Fibroblast of skin of left biceps (primary cell): ENCODE measurements at regions not wholly inside any gene's neighbourhood (a gene's known extent, or its start where the extent isn't known, plus 50 kb on each side); places are given as distances from the start of the nearest gene placed in this dataset.
"Not testable (repeated sequence)": the region's sequence is repeated elsewhere in the genome, so short reads cannot be mapped to it uniquely, and the experiment has no call there.

Experiments used
- DNase-seq, 2 experiments: peaks; one replicate each; pipeline ENCODE4 v3.0.0-alpha.2; 2013; ENCODE audit warnings: low read depth in 2 of 2

GRCh38 chr18:42473611-42474010 is 518.6 kb downstream of the PIK3C3 start:
- DNase-seq: no peak

- DNase-seq: no peak
These were observed 519.5 kb downstream of the PIK3C3 start for GRCh38 chr18:42474577-42474976.

GRCh38 chr18:42475157-42475556 is 520.1 kb downstream of the PIK3C3 start:
- DNase-seq: no peak

GRCh38 chr18:42477267-42477666 is 522.2 kb downstream of the PIK3C3 start:
- DNase-seq: no peak

GRCh38 chr18:42480441-42480840 is 525.4 kb downstream of the PIK3C3 start:
- no peak for DNase-seq

GRCh38 chr18:42484648-42485047 is 529.6 kb downstream of the PIK3C3 start:
- no peak for DNase-seq

GRCh38 chr18:42486271-42486670 is 531.2 kb downstream of the PIK3C3 start:
- DNase-seq: no peak

- no peak for DNase-seq
These were observed 553.8 kb downstream of the PIK3C3 start for GRCh38 chr18:42508683-42509296.

GRCh38 chr18:42509750-42510415 is 554.8 kb downstream of the PIK3C3 start:
- no peak for DNase-seq

- DNase-seq: no peak
These were observed 555.5 kb downstream of the PIK3C3 start for GRCh38 chr18:42510540-42510939.

- DNase-seq: no peak
These were observed 558.4 kb downstream of the PIK3C3 start for GRCh38 chr18:42513441-42513840.

- DNase-seq: no peak
These were observed 559.5 kb downstream of the PIK3C3 start for GRCh38 chr18:42514512-42514911.

- DNase-seq: no peak
These were observed 562.9 kb downstream of the PIK3C3 start for GRCh38 chr18:42517896-42518295.

- not testable (repeated sequence) for DNase-seq
These were observed 563.3 kb downstream of the PIK3C3 start for GRCh38 chr18:42518331-42518730.

GRCh38 chr18:42520138-42520537 is 565.1 kb downstream of the PIK3C3 start:
- no peak for DNase-seq

- no peak for DNase-seq
These were observed 570.9 kb downstream of the PIK3C3 start for GRCh38 chr18:42525905-42526304.

GRCh38 chr18:42527766-42528165 is 572.7 kb downstream of the PIK3C3 start:
- no peak for DNase-seq

GRCh38 chr18:42530276-42530675 is 575.2 kb downstream of the PIK3C3 start:
- no peak for DNase-seq

GRCh38 chr18:42532119-42532518 is 577.1 kb downstream of the PIK3C3 start:
- DNase-seq: no peak

GRCh38 chr18:42533009-42533575 is 578.1 kb downstream of the PIK3C3 start:
- no peak for DNase-seq

GRCh38 chr18:42533616-42534015 is 578.6 kb downstream of the PIK3C3 start:
- no peak for DNase-seq

GRCh38 chr18:42534313-42534712 is 579.3 kb downstream of the PIK3C3 start:
- DNase-seq: no peak

- no peak for DNase-seq
These were observed 579.0 kb downstream of the RIT2 start for GRCh38 chr18:42536442-42536841.
